Suprapubic skin (tissue), 4 donors: ENCODE measurements at regions not wholly inside any gene's neighbourhood (a gene's known extent, or its start where the extent isn't known, plus 50 kb on each side); places are given as distances from the start of the nearest gene placed in this dataset.

Source experiments
- DNase-seq, 2 donors: peaks; one replicate each; pipeline ENCODE4 v3.0.0-alpha.2; 2019; ENCODE audit warnings: low spot score in 2 of 2
- H3K27ac ChIP-seq: fragments of 200-600 bp; sonication (generic); one replicate; pipeline ENCODE4 v1.5.1; 2019
- H3K27me3 ChIP-seq: fragments of 200-600 bp; sonication (generic); one replicate; pipeline ENCODE4 v1.5.1; 2019
- H3K36me3 ChIP-seq: fragments of 200-600 bp; sonication (generic); one replicate; pipeline ENCODE4 v1.5.1; 2019
- H3K4me1 ChIP-seq: fragments of 200-600 bp; sonication (generic); one replicate; pipeline ENCODE4 v1.5.1; 2019
- H3K4me3 ChIP-seq: fragments of 200-600 bp; sonication (generic); one replicate; pipeline ENCODE4 v1.5.1; 2019; ENCODE audit warnings: mild to moderate bottlenecking
- H3K9me3 ChIP-seq: fragments of 200-600 bp; sonication (generic); one replicate; pipeline ENCODE4 v1.5.1; 2019
- EP300 ChIP-seq: sonication (generic); formaldehyde crosslinking; IDR thresholded peaks from one replicate; pipeline ENCODE4 v1.6.1; 2017; ENCODE audit warnings: antibody characterized with exemption
- POLR2A ChIP-seq, 2 donors: fragments of 450-650 bp; IDR thresholded peaks; one replicate each; pipeline ENCODE4 v1.6.1; 2017; ENCODE audit warnings: antibody characterized with exemption in 2 of 2, mild to moderate bottlenecking in 2 of 2, moderate library complexity in 2 of 2
- POLR2AphosphoS5 ChIP-seq, 3 donors: sonication (generic); formaldehyde crosslinking; IDR thresholded peaks; one replicate each; pipeline ENCODE4 v1.6.1; 2017; ENCODE audit warnings: antibody characterized with exemption in 3 of 3
- WGBS: methylation state at CpG from one replicate; pipeline ENCODE4 v1.1.5; 2018; 5-methylcytosine and 5-hydroxymethylcytosine counted together
- TF ChIP-seq, protein P1 (sequence below), 2 donors: fragments of 200-600 bp in 1 of 2; fragments of 450-650 bp in 1 of 2; sonication (generic) in 1 of 2; IDR thresholded peaks; one replicate each; pipeline ENCODE4 v1.5.1; 2016 to 2019; ENCODE audit warnings: antibody characterized with exemption in 2 of 2, mild to moderate bottlenecking in 1 of 2, moderate library complexity in 1 of 2

DNA sequence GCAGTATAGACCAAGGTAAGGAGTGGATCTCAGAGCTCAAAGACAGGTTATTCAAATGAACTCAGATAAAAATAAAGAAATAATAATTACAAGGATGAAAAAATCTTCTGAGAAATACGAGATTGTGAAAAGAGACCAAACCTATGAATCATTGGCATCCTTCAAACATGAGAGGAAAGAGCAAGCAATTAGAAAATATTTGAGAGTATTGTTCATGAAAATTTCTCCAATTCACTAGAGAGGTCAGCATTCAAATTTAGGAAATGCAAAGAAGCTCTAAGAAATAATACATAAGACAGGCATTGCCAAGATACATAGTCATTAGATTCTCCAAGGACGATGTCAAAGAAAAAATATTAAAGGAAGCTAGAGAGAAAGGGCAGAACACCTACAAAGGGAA is 93.5 kb upstream of the GALNTL6 start:
- TF ChIP-seq, protein P1, sequence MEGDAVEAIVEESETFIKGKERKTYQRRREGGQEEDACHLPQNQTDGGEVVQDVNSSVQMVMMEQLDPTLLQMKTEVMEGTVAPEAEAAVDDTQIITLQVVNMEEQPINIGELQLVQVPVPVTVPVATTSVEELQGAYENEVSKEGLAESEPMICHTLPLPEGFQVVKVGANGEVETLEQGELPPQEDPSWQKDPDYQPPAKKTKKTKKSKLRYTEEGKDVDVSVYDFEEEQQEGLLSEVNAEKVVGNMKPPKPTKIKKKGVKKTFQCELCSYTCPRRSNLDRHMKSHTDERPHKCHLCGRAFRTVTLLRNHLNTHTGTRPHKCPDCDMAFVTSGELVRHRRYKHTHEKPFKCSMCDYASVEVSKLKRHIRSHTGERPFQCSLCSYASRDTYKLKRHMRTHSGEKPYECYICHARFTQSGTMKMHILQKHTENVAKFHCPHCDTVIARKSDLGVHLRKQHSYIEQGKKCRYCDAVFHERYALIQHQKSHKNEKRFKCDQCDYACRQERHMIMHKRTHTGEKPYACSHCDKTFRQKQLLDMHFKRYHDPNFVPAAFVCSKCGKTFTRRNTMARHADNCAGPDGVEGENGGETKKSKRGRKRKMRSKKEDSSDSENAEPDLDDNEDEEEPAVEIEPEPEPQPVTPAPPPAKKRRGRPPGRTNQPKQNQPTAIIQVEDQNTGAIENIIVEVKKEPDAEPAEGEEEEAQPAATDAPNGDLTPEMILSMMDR (IDR thresholded peaks at IDR 0.05): no peak
- TF ChIP-seq EP300 (no peak), POLR2A (IDR thresholded peaks at IDR 0.05) (no peak)
- WGBS: 65% methylated on average over 2 of the region's 2 CpGs
- Histone ChIP-seq H3K27me3 (no peaks in the 10 kb centered on the region), H3K9me3 (peaks cover 26% of the 10 kb centered on the region), H3K4me3 (no peak overlapping the region), H3K4me1 (no peaks in the 10 kb centered on the region), H3K36me3 (no peaks in the 10 kb centered on the region), H3K27ac (no peak overlapping the region)
- DNase-seq: no peak

DNA sequence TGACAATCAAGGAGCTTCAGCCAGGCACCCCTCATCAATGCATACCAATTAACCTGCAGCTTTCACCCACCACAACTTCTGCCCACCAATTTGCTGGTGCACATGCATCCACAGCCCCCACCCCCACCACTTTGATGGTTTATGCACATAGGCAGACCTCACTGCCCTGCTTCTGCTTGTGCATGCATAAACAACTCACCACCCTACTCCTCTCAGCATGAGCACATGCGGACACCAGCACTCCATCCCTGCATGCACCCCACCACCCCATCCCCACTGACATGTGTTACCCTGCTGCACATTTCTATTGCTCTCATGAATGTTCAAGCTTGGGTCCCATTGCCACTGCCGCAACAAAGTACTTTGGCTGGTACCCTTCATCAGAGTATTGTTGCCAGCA is 94.5 kb upstream of the GALNTL6 start:
- Histone ChIP-seq H3K36me3 (no peaks in the 10 kb centered on the region), H3K4me1 (no peaks in the 10 kb centered on the region), H3K27ac (no peak overlapping the region), H3K9me3 (peaks cover 27% of the 10 kb centered on the region), H3K4me3 (no peak overlapping the region), H3K27me3 (no peaks in the 10 kb centered on the region)
- no peak for DNase-seq
- no peak for TF ChIP-seq POLR2A (IDR thresholded peaks at IDR 0.05)
- TF ChIP-seq POLR2AphosphoS5 (IDR thresholded peaks at IDR 0.05): no peak
- TF ChIP-seq EP300: no peak
- TF ChIP-seq, protein P1 (IDR thresholded peaks at IDR 0.05): no peak
- 27% methylated on average over 2 of the region's 2 CpGs for WGBS

DNA sequence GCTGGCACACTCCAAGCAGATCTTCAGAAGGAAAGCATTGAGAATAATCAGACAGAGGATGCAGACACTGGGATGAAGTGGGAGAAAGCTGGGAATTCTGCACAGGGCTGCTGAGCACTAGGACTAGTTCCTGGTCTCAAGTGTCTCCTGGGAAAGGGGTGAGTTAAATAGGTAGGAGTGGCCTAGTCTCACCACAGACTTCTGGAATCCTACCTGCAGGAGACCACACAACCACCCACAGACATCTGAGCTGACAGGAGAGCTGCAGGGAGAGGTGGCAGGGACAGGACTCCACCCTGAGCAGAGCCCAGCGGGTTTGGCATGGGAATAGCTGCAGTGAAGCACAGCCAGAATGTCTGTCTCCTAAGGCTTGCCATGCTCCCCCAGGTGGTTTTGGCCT is 95.1 kb upstream of the GALNTL6 start:
- no peaks in the 10 kb centered on the region for H3K36me3 ChIP-seq
- peaks cover 26% of the 10 kb centered on the region for H3K9me3 ChIP-seq
- no peak for TF ChIP-seq POLR2AphosphoS5 (IDR thresholded peaks at IDR 0.05)
- TF ChIP-seq, protein P1 (IDR thresholded peaks at IDR 0.05): no peak
- TF ChIP-seq EP300: no peak
- no peak for TF ChIP-seq POLR2A (IDR thresholded peaks at IDR 0.05)
- DNase-seq: no peak
- WGBS: 33% methylated on average over 1 of the region's 1 CpG
- H3K4me1 ChIP-seq: no peaks in the 10 kb centered on the region
- no peak overlapping the region for H3K4me3 ChIP-seq
- no peaks in the 10 kb centered on the region for H3K27me3 ChIP-seq
- no peak overlapping the region for H3K27ac ChIP-seq

DNA sequence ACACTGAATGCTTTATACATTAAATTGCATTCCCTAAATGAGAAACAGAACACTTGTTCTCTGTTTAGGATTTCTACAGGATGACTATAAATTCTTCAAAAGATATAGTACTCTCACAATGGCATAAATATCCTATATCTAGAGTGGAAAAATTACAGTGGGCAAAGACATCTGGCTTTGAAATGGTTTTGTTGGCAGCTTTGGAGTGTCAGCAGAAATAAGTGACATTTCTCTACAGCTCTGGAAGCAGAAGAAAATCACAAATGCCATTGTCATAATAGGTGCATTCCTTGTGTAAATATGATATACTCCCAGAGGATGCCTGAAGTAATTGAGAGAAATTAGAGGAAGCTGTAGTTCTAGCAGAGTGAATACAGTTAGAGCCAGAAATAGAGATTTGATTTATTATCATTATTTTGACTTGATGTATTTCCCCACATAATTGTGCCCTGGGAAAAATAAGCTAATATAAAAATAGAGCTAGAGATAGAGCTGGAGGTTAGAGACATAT is 95.9 kb upstream of the GALNTL6 start:
- H3K4me1 ChIP-seq: no peaks in the 10 kb centered on the region
- TF ChIP-seq POLR2AphosphoS5 (IDR thresholded peaks at IDR 0.05) (no peak), EP300 (no peak)
- H3K9me3 ChIP-seq: peaks cover 18% of the 10 kb centered on the region
- DNase-seq: no peak
- no peak overlapping the region for H3K4me3 ChIP-seq
- H3K27me3 ChIP-seq: no peaks in the 10 kb centered on the region
- no peak overlapping the region for H3K27ac ChIP-seq
- no peaks in the 10 kb centered on the region for H3K36me3 ChIP-seq

DNA sequence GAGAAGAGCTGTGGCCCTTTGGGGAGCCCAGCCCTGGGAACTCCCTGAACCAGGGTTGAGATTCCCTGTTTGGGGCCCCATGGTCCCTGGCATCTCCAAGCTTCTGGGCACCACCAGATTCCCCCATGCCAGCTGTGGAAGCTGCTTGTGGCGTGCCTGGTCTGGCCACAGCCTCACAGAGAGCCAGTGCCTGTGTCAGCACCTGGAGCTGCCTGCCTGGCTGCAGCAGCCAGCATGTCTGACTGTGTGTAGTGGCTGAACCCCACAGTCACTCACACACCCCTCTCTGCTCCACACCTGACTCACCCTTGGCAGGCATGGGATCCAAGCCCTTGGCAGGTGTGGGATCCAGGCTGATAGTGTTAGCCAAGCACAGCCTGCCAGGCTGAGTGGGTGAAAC is 97.2 kb upstream of the GALNTL6 start:
- H3K36me3 ChIP-seq: no peaks in the 10 kb centered on the region
- DNase-seq: no peak
- no peaks in the 10 kb centered on the region for H3K4me1 ChIP-seq
- H3K27me3 ChIP-seq: no peaks in the 10 kb centered on the region
- no peak overlapping the region for H3K4me3 ChIP-seq
- peaks cover 14% of the 10 kb centered on the region for H3K9me3 ChIP-seq
- H3K27ac ChIP-seq: no peak overlapping the region
- TF ChIP-seq POLR2A (IDR thresholded peaks at IDR 0.05) (no peak), POLR2AphosphoS5 (IDR thresholded peaks at IDR 0.05) (no peak), EP300 (no peak)
- TF ChIP-seq, protein P1 (IDR thresholded peaks at IDR 0.05): no peak
- WGBS: no CpG with 5 or more reads among the region's 1 CpG

DNA sequence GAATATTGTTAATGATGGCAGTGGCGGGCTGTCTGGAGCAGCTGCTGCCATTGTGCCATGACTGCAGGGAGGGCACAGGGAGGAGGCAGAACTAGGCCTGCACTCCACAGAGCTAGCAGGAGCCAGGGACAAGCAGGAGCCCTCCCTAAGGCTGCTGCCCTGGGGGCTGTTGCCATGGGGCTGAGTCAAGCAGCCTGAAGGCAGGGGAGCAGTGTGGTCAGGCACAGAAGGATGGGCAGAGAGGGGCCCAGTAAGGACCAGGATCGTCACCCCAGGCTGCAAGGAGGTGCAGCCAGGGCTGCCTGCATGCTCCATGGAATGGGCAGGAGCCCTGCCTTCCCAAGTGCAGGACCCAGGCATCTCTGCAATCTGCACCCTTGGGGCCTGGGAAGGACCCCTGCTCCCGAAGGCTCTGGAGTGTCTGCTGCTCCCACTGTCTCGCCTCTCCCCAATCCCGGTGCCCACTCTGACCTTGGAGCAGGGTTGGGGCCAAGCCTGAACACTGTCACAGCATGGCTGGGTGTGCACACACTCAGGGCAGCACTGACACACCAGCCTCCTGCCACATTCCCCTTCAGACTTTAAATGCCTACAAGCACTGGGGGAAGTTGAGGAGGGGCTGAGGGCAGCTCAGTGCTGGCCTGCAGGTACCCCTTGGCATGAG is 98.3 kb upstream of the GALNTL6 start:
- TF ChIP-seq POLR2AphosphoS5 (IDR thresholded peaks at IDR 0.05): no peak
- no peak for TF ChIP-seq EP300
- TF ChIP-seq POLR2A (IDR thresholded peaks at IDR 0.05): no peak
- TF ChIP-seq, protein P1 (IDR thresholded peaks at IDR 0.05): no peak
- no peak for DNase-seq
- WGBS: 100% methylated on average over 1 of the region's 5 CpGs

More for the DNA sequence above, 98.3 kb upstream of the GALNTL6 start:
- Histone ChIP-seq H3K36me3 (no peaks in the 10 kb centered on the region), H3K27me3 (no peaks in the 10 kb centered on the region), H3K9me3 (peaks cover 14% of the 10 kb centered on the region), H3K27ac (no peak overlapping the region), H3K4me3 (no peak overlapping the region), H3K4me1 (no peaks in the 10 kb centered on the region)
